Stimulated activated CD8-positive, alpha-beta memory T cell treated with anti-CD3 and anti-CD28 coated beads, Interleukin-12 subunit alpha, Interleukin-12 subunit beta, amount 100 ng/mL, for 24 hours (primary cell): ENCODE measurements at regions not wholly inside any gene's neighbourhood (a gene's known extent, or its start where the extent isn't known, plus 50 kb on each side); places are given as distances from the start of the nearest gene placed in this dataset.

Experiments
- DNase-seq: peaks from one replicate; pipeline ENCODE4 v3.0.0-alpha.2; 2020; ENCODE audit errors: extremely low read depth

- DNase-seq = no peak
Observed at GRCh38 chr10:29925771-29926692, 133.4 kb downstream of the JCAD start.

DNA sequence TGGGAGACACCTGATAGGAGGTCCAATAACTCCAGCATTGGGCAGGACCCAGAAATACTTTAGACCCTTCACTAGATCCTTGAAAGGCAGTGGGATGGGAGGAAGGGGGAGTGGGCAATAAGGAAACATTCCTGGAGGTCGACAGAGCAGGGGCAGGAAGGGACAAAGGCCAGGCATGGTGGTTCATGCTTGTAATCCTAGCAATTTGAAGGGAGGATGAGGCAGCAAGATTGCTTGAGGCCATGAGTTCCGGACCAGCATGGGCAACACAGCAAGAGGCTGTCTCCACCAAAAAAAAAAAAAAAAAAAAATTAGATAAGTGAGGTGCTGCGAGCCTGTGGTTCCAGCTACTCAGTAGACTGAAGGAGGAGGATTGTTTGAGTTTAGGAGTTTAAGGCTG lies 134.9 kb downstream of the JCAD start:
- DNase-seq = no peak

GRCh38 chr10:29923416-29923965 lies 135.9 kb downstream of the JCAD start:
- no peak for DNase-seq

DNA sequence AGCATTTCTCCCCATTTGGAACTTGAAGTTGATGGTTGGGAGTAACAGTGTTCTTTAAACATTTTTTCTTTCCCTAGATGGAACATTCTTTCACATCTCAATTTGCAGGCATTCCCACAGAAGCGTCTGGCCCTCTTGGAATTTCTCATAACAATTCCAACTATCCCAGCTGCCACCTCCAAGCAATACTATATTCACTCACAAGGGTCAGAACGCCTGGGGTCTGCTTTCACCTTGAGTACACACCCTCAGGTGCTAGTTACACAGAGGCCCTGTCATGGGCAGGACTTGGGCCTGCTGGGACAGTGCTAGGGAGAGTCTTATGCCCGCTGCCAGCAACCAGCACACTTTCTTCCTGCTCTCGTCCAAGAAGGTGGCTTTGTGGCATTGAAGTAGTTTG lies 136.5 kb downstream of the JCAD start:
- DNase-seq = no peak

DNA sequence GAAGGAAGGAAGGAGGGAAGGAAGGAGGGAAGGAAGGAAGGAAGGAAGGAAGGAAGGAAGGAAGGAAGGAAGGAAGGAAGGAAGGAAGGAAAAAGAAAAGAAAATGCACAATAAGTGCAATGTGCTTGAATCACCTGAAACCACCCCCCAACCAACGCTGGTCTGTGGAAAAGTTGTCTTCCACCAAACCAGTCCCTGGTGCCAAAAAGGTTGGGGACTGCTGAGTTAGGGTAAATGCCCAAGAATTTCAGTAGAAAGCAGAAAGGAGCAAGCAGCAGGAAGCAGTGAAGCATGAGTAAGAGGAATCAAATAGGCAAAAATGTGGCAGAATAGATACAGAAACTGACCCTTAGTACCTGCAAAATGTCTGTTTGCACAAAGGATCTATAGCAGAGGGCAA lies 137.2 kb downstream of the JCAD start:
- no peak for DNase-seq

DNA sequence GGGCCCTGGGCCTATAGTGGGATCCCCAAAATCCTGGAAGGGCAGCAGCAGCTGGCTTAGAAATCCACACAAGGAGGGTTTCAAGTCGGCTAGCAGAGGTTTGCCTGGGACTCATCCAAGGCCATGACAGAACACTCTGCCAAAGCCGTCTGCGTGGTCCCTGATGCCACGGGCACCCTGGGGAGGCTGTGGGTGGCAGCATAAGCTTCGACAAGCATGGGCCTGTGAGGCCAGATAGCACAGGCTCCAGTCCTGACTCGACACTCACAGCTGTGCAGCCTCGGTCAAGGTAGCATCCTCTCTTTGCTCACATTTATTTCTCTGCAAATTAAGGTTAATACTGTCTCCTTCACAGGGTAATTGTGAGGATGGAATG lies 138.3 kb downstream of the JCAD start:
- no peak for DNase-seq

- no peak for DNase-seq
Observed at GRCh38 chr10:29920408-29921070, 138.8 kb downstream of the JCAD start.

DNA sequence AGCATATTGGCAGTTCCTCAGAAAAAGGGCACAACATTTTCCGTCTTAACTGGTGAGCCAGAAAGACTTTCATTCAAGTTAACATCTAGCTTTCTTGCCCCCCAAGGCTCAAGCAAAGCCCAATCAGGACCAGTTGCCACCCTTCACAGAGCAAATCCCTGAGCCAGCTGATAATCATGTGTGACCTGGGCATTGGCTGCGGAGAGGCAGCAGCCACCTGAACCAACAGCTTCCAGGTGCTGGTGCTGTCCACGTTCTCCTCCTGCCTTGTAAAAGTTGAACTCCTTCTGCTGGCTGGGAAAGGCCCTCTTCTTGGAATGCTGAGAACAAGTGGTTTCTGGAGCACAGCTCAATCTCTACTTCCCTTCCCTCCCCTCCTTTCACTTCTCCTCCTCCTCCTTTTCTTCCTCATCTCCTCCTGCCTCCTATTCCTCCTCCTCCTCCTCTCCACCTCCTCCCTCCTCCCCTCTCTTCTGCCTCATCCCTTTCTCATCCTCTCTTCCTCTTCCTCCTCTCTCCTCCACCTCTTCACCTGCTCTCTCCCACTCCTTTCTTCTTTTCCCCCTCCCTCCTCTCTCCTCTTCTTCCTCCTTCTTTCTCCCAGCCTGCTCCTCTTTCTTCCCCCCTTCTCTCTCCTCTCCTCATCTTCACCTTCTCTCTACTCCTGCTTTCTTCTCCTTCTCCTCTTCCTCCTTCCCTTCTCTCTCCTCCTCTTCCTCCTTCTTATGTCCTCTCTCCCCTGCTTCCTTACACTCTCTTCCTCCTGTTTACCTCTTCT lies 140.6 kb downstream of the JCAD start:
- no peak for DNase-seq

GRCh38 chr10:29917311-29917710 lies 142.1 kb downstream of the JCAD start:
- DNase-seq = no peak

DNA sequence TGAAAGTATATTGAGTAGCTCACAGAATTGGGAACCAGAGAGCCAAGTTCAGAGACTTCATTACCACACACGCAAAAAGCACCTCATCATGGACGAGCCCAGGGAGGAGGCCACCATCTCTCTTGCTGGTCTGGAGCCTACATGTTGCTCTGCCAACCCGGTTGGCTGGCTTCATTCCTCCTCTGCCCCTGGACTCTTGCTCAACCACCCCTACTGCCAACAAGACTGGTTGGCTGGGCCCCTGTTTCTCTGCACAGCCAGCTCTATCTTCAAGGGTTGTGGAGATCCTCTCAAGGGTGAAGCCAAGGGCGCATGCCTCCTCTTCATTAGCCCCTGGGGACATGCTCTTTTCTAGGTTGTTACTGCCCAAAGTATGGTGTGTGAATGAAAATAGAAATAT lies 142.7 kb downstream of the JCAD start:
- DNase-seq = no peak

DNA sequence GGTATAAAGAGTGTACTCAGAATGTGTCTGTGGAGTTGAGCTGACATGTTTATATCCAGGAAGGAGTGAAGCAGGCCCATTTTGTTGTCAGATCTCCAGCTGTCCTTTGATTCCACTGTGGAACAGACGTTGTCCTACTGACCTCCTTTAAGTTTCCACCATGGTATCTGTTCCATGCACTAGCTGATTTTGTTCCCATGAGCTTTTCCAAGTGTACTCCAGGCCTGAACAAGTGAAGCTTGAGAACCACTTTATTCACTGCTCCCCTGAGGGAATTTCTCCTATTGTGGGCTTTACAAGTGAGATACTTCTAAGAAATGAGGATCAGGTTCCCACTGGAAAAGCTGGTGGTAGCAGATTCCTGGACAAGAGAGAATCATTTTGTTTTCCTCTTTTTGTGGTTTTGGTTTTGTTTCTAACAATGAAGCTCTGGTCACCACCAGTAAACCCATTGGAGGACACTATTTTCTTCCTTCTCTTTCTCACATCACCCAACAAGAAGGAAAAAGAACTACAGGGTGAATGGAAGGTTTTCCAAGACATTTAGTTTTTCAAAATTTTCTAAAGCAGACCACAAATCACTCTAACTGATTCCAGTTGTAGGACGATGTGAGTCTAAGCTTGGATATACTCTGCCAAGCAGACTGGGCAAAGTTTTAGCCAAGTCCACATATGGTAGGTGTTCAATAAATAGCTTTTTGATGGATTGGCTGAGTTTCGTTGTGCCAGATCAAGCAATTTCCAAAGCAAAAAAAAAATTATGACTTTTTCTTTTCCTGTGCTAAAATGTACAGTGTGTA lies 144.2 kb downstream of the JCAD start:
- no peak for DNase-seq

- no peak for DNase-seq
Observed at GRCh38 chr10:29908962-29909361, 150.4 kb downstream of the JCAD start.

- DNase-seq = no peak
Observed at GRCh38 chr10:29900865-29901264, 158.5 kb downstream of the JCAD start.

DNA sequence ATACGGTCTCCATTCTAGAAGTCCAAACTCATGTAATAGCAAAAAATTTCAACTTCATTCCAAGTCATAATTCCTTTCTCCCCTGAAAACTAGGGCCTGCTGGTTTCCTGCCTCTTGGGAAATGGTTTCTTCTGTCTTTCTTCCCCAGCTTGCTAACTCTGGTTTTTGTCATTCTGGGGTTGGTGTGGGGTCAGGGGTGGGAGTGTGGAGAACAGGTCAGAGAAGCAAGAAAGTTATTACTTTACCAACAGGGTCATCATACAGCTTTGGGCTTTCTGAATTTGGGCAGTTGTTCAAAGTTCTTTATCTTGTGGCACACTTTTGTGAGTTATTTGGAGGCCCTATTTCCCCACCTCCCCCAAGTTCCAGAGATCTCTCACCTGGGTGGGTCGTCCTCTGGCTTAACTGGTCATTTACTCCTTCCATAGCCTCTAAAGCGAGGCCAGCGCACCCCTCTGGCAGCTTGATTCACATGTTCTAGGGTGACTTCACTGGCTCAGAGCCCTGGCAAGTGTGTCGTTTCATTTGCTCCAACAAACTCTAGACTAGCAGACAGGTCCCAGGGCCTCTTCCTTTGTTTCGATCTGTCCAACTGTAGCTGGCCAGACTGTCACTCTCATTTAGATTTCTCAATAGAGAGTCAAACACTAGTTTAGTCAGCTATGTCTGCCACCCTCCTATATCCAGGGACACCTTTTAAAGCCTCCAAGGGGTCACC lies 161.2 kb downstream of the JCAD start:
- DNase-seq = no peak

GRCh38 chr10:29897430-29897829 lies 162.0 kb downstream of the JCAD start:
- no peak for DNase-seq

GRCh38 chr10:29896053-29896452 lies 163.3 kb downstream of the JCAD start:
- no peak for DNase-seq

DNA sequence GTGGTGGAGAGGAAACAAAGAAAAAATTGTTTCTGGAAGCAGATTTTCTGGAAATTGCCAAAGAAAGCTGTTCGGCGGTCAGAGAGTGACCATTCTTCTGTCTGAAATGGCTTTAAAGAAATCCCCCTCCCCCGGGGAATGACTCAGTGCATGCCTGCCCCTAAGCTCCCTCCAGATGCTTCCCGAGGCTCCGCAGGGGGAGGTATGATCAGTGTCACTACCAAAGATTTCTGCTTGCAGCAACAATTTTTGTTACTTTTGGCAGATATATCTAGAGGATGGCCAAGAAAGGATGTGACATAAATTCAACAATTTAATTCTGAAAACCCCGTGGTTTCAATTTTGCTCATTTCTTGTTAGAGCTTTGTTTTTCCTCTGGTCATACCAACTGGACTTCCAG lies 163.9 kb downstream of the JCAD start:
- no peak for DNase-seq

DNA sequence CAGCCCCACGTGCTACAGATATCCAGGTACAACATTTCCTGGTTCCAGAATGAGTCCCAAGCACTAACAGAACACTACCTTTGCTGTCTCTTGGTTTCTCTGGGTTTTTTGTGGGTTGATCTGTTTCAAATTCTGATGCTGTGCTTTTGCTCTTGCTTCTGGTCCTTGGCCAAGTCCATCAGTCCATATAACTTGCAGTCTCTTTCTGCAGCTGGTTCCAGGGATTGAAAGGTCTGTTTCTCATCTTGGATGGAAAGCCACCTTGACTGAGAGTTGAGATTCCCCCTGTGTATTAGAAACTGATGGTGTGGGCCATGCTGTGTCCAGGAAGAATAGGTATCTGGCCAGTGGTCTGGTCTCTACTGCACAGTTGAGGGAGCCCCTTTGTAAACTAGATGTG lies 171.1 kb downstream of the JCAD start:
- no peak for DNase-seq

GRCh38 chr10:29886299-29886698 lies 173.1 kb downstream of the JCAD start:
- DNase-seq = no peak

DNA sequence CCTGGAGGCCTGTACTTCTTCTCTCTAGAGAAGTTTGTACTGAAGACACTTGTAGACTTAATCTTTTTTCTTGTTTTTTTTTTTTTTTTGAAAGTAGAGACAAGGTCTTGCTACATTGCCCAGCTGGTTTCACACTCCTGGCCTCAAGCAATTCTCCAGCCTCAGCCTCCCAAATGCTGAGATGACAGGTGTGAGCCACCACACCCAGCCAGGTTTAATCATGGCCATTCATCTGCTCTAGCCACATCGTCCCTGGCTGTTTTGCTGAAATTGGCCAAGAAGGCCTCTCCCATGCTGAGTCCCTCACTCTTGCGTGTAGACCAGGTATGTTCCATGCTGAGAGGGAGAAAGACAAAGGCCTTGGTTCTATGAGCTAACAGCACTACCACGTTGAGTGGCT lies 176.2 kb downstream of the JCAD start:
- DNase-seq = no peak

DNA sequence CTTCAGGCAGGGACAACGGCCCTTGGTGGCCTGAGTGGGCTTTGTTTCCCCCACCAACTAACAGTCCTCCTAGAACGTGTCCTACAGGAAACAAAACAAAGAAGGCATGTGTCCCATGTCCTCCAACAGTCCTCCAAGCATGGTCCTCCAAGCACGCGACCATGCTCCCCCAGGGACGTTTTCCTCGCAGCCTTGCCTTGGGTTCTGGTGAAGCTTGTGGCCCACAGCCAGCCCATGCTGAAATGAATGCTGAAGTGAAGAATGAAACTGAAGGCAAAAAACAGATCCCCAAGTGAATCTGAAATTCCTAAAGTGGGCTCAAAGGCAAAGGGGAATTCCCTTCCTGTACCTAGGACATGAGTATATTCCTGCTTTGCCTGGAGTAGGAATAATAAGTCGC lies 176.6 kb downstream of the JCAD start:
- DNase-seq = no peak
